ENCODE measurements at regions not wholly inside any gene's neighbourhood (a gene's known extent, or its start where the extent isn't known, plus 50 kb on each side); places are given as distances from the start of the nearest gene placed in this dataset.

- H2AFZ ChIP-seq (ENCODE audit: control insufficient read depth, low read length) = no peak overlapping the region
- no peak overlapping the region for H3K4me3 ChIP-seq (ENCODE audit: control insufficient read depth in 2 of 3, extremely low read depth in 1 of 3, insufficient read depth in 2 of 3, low read depth in 1 of 3, low read length in 3 of 3)
- no peak for TF ChIP-seq CTCF (optimal IDR thresholded peaks at IDR 0.05 in 1 of 3, IDR thresholded peaks at IDR 0.05 in 1 of 3, conservative IDR thresholded peaks at IDR 0.05 in 1 of 3; ENCODE audit: extremely low read depth in 1 of 3, insufficient read depth in 2 of 3, low read length in 3 of 3)
- no peak for TF ChIP-seq EZH2 (IDR thresholded peaks at IDR 0.05; ENCODE audit: low read length)
- H3K4me2 ChIP-seq (ENCODE audit: control insufficient read depth, extremely low read depth, insufficient read depth, low read depth, low read length) = no peak overlapping the region
- no peaks in the 10 kb centered on the region for H3K4me1 ChIP-seq (ENCODE audit: control insufficient read depth, extremely low read depth, insufficient read depth, low read length)
- DNase-seq (ENCODE audit: low read depth, low spot score) (no peak), FAIRE-seq (no peak)
- dilution Hi-C loops (cut with MboI; ENCODE audit: extremely low pct_ligation_motif_present, low sequenced_read_pairs) = no loop called here
- H3K79me2 ChIP-seq (ENCODE audit: control insufficient read depth, insufficient read depth, low read length) = no peaks in the 10 kb centered on the region
- no peaks in the 10 kb centered on the region for H3K36me3 ChIP-seq (ENCODE audit: control insufficient read depth in 2 of 2, extremely low read depth in 1 of 2, insufficient read depth in 2 of 2, low read length in 2 of 2)
- H3K27me3 ChIP-seq (ENCODE audit: control insufficient read depth, extremely low read depth, insufficient read depth, low read length) = no peaks in the 10 kb centered on the region
- H4K20me1 ChIP-seq (ENCODE audit: control insufficient read depth, extremely low read depth, insufficient read depth, low read length) = no peaks in the 10 kb centered on the region
- no peak overlapping the region for H3K27ac ChIP-seq (ENCODE audit: control insufficient read depth, insufficient read depth, low read length)
- no peaks in the 10 kb centered on the region for H3K9me1 ChIP-seq (ENCODE audit: control insufficient read depth, extremely low read depth, insufficient read depth, low read length)
- no peak overlapping the region for H3K9ac ChIP-seq (ENCODE audit: control insufficient read depth, extremely low read depth, insufficient read depth, low read length)
- no peaks in the 10 kb centered on the region for H3K9me3 ChIP-seq (ENCODE audit: control insufficient read depth, low read depth, low read length)
Measured at GRCh38 chr20:51285684-51286083, 256.8 kb downstream of the NFATC2 start.

GRCh38 chr20:51284871-51285270 lies 257.6 kb downstream of the NFATC2 start:
- Histone ChIP-seq H3K4me2 (ENCODE audit: control insufficient read depth, extremely low read depth, insufficient read depth, low read depth, low read length) (no peak overlapping the region), H4K20me1 (ENCODE audit: control insufficient read depth, extremely low read depth, insufficient read depth, low read length) (no peaks in the 10 kb centered on the region), H2AFZ (ENCODE audit: control insufficient read depth, low read length) (no peak overlapping the region), H3K9me3 (ENCODE audit: control insufficient read depth, low read depth, low read length) (no peaks in the 10 kb centered on the region), H3K27ac (ENCODE audit: control insufficient read depth, insufficient read depth, low read length) (no peak overlapping the region), H3K4me3 (ENCODE audit: control insufficient read depth in 2 of 3, extremely low read depth in 1 of 3, insufficient read depth in 2 of 3, low read depth in 1 of 3, low read length in 3 of 3) (no peak overlapping the region), H3K79me2 (ENCODE audit: control insufficient read depth, insufficient read depth, low read length) (no peaks in the 10 kb centered on the region), H3K9me1 (ENCODE audit: control insufficient read depth, extremely low read depth, insufficient read depth, low read length) (no peaks in the 10 kb centered on the region), H3K36me3 (ENCODE audit: control insufficient read depth in 2 of 2, extremely low read depth in 1 of 2, insufficient read depth in 2 of 2, low read length in 2 of 2) (no peaks in the 10 kb centered on the region), H3K27me3 (ENCODE audit: control insufficient read depth, extremely low read depth, insufficient read depth, low read length) (no peaks in the 10 kb centered on the region), H3K4me1 (ENCODE audit: control insufficient read depth, extremely low read depth, insufficient read depth, low read length) (no peaks in the 10 kb centered on the region), H3K9ac (ENCODE audit: control insufficient read depth, extremely low read depth, insufficient read depth, low read length) (no peak overlapping the region)
- no peak for TF ChIP-seq CTCF (optimal IDR thresholded peaks at IDR 0.05 in 1 of 3, IDR thresholded peaks at IDR 0.05 in 1 of 3, conservative IDR thresholded peaks at IDR 0.05 in 1 of 3; ENCODE audit: extremely low read depth in 1 of 3, insufficient read depth in 2 of 3, low read length in 3 of 3)
- no peak for TF ChIP-seq EZH2 (IDR thresholded peaks at IDR 0.05; ENCODE audit: low read length)
- FAIRE-seq (no peak), DNase-seq (ENCODE audit: low read depth, low spot score) (no peak)
- dilution Hi-C loops (cut with MboI; ENCODE audit: extremely low pct_ligation_motif_present, low sequenced_read_pairs) = no loop called here
